ENCODE measurements at regions not wholly inside any gene's neighbourhood (a gene's known extent, or its start where the extent isn't known, plus 50 kb on each side); places are given as distances from the start of the nearest gene placed in this dataset.

DNA sequence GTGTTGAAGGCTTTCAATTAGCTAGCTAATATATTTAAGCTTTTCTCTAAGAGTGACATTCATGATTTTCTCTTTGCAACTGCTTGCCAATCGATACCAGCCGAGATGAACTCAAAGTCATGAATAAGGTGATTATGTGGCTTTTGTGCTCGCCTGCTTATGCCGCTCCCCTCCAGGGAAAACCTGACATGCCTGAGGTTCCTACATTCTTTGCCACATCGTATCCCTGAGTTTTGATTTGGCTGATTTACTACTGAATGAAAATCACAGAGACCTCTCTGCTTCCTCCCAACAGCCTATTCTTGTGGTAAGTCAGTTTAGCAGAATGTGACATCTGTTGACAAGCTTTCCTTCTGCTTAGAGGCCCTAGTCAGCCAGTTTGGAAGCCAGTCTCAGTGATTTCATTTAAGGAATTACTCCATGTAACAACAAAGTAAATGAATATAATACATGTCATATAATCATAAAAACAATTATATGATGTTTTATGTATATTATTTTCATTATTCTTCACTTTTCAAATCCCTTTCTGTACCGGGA lies 513.4 kb downstream of the CSNK1G3 start:
- Histone ChIP-seq H2BK5ac (ENCODE audit: insufficient read length, low read length) (no peak overlapping the region), H2BK15ac (ENCODE audit: low read depth, low read length) (no peak overlapping the region), H2BK12ac (ENCODE audit: insufficient read length, low read depth, low read length) (no peak overlapping the region), H4K91ac (ENCODE audit: insufficient read length, low read depth, low read length) (no peak overlapping the region), H3K56ac (ENCODE audit: insufficient read length, low read depth, low read length) (no peak overlapping the region), H3K79me1 (ENCODE audit: insufficient read depth, low read depth, low read length, poor library complexity, severe bottlenecking) (no peaks in the 10 kb centered on the region), H2AK5ac (ENCODE audit: insufficient read length, low read length) (no peak overlapping the region), H3K4ac (ENCODE audit: low read depth, low read length) (no peak overlapping the region), H3K27me3 (ENCODE audit: insufficient read depth, low read length) (no peaks in the 10 kb centered on the region), H3K23me2 (ENCODE audit: insufficient read length, low read depth, low read length, poor library complexity, severe bottlenecking) (no peaks in the 10 kb centered on the region), H3K14ac (ENCODE audit: insufficient read depth, low read length) (no peak overlapping the region), H3K23ac (ENCODE audit: insufficient read length, low read depth, low read length) (no peak overlapping the region), H3K27ac (ENCODE audit: insufficient read length, low read depth, low read length) (no peak overlapping the region), H4K20me1 (ENCODE audit: control insufficient read depth, insufficient read depth, insufficient read length) (no peaks in the 10 kb centered on the region), H2BK20ac (ENCODE audit: low read depth, low read length, poor library complexity, severe bottlenecking) (no peak overlapping the region), H3K79me2 (ENCODE audit: insufficient read depth, low read length) (0 out of 2 replicates have a peak, but pooled peaks cover 2% of the 10 kb centered on the region), H2AFZ (ENCODE audit: low read length) (no peak overlapping the region), H4K5ac (ENCODE audit: insufficient read length, low read depth, low read length) (no peak overlapping the region), H3K9ac (ENCODE audit: extremely low read depth, insufficient read length, low read length) (no peak overlapping the region), H3K4me2 (ENCODE audit: insufficient read depth, insufficient read length, low read length) (no peak overlapping the region), H3K9me3 (ENCODE audit: control insufficient read depth, low read depth, low read length) (no peaks in the 10 kb centered on the region), H3K18ac (ENCODE audit: insufficient read length, low read depth, low read length) (no peak overlapping the region), H3K4me1 (ENCODE audit: insufficient read depth, low read length) (no peaks in the 10 kb centered on the region; the same call in none of the 2 replicates), H3T11ph (ENCODE audit: low read length) (no peak overlapping the region), H4K8ac (replicated peaks; ENCODE audit: insufficient read length, low read depth, low read length) (no peak overlapping the region), H2BK120ac (ENCODE audit: low read depth, low read length, poor library complexity, severe bottlenecking) (no peak overlapping the region)
- H3K27me3 Mint-ChIP-seq (ENCODE audit: low read depth) = no peaks in the 10 kb centered on the region
- DNase-seq = peak; percentile 30
- peaks cover 7 to 8% of the 10 kb centered on the region in 2 experiments for H3K9me3 Mint-ChIP-seq
- no CpG with 5 or more reads among the region's 6 CpGs for WGBS (ENCODE audit: extremely low coverage, insufficient read length, low lambda C conversion rate)
- H3K36me3 Mint-ChIP-seq (ENCODE audit: insufficient read depth in 1 of 3, low read depth in 3 of 3) = peaks cover 2 to 9% (median 5%) of the 10 kb centered on the region in 3 experiments; a peak in 6 of 7 replicates
- no peak overlapping the region for H3K4me3 Mint-ChIP-seq
- H3K27ac Mint-ChIP-seq = peak overlapping the region; percentile 17 to 77 (median 54); a peak in 3 of 7 replicates
- TF ChIP-seq, protein P1, sequence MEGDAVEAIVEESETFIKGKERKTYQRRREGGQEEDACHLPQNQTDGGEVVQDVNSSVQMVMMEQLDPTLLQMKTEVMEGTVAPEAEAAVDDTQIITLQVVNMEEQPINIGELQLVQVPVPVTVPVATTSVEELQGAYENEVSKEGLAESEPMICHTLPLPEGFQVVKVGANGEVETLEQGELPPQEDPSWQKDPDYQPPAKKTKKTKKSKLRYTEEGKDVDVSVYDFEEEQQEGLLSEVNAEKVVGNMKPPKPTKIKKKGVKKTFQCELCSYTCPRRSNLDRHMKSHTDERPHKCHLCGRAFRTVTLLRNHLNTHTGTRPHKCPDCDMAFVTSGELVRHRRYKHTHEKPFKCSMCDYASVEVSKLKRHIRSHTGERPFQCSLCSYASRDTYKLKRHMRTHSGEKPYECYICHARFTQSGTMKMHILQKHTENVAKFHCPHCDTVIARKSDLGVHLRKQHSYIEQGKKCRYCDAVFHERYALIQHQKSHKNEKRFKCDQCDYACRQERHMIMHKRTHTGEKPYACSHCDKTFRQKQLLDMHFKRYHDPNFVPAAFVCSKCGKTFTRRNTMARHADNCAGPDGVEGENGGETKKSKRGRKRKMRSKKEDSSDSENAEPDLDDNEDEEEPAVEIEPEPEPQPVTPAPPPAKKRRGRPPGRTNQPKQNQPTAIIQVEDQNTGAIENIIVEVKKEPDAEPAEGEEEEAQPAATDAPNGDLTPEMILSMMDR (conservative IDR thresholded peaks at IDR 0.05) = no peak
- H3K4me1 Mint-ChIP-seq = peaks cover 23 to 25% of the 10 kb centered on the region in 2 experiments
